DND-41 (cell line): ENCODE measurements at regions not wholly inside any gene's neighbourhood (a gene's known extent, or its start where the extent isn't known, plus 50 kb on each side); places are given as distances from the start of the nearest gene placed in this dataset.

Experiments used
- CTCF ChIP-seq: IDR thresholded peaks from 2 replicates; pipeline ENCODE4 v1.5.1; 2012; ENCODE audit warnings: borderline replicate concordance, low read length, moderate library complexity, mild to moderate bottlenecking; ENCODE audit not compliant: poor library complexity, severe bottlenecking; ENCODE audit errors: extremely low read depth
- EZH2 ChIP-seq: IDR thresholded peaks from 3 replicates; pipeline ENCODE4 v1.6.1; 2012; ENCODE audit warnings: borderline replicate concordance, low read depth, mild to moderate bottlenecking, moderate library complexity, low read length, inconsistent platforms; ENCODE audit not compliant: severe bottlenecking

- no peak for TF ChIP-seq CTCF
- TF ChIP-seq EZH2 = no peak
Observed at GRCh38 chr2:129078548-129078947, 759.9 kb upstream of the HS6ST1 start.
